CD4-positive, alpha-beta T cell treated with Interleukin-10 for 1 hour (primary cell): ENCODE measurements at regions not wholly inside any gene's neighbourhood (a gene's known extent, or its start where the extent isn't known, plus 50 kb on each side); places are given as distances from the start of the nearest gene placed in this dataset.

Experiments used
- DNase-seq: peaks from one replicate; pipeline ENCODE4 v3.0.0-alpha.2; 2020

GRCh38 chr17:34733333-34733732 lies 154.0 kb downstream of the TMEM132E start:
- no peak for DNase-seq

DNA sequence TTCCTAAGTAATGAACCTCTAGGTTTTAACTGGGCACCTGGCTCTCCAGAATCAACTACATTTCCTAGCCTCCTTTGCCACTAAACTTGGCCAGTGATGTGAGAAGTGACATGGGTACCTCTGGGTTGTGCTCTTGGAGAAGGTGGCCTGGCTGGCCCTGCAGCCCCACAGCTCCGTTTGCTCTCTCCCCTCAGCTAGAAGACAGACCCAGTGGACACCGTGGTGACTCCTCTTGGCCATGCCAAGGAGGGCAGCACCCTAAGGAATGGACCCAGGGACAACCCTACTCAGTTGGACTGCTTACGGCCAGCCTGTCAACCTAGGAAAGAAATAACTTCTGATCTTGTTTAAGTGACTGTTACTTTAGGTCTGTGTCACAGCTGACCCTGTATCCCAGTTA lies 151.4 kb downstream of the TMEM132E start:
- DNase-seq, result no peak

DNA sequence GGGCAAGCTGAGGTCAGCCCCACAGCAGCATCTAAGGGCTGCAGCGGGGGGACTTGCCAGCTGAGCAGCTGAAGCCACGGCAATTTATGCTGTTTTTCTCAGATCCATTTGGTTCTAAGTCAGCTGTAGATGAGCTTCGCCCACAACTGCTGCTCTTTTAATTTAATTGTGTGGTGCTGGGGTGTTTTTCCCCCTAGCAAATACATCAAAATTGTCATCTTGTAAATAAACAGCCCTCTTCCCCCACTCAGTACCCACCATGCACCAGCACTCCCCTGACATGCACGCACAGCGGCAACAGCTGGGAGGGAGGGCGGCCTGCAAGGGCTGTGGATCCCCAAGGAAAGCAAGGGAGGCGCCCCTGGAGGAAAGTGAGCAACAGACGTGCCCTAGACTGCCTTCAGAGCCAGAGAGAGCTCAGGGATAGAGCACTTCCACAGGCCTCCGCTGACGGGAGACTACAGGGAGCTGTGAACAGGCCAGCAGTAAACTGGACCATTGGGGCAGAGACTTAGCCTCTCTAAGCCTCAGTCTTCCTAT lies 149.5 kb downstream of the TMEM132E start:
- DNase-seq, result no peak

GRCh38 chr17:34727601-34728000 lies 148.2 kb downstream of the TMEM132E start:
- DNase-seq, result no peak

DNA sequence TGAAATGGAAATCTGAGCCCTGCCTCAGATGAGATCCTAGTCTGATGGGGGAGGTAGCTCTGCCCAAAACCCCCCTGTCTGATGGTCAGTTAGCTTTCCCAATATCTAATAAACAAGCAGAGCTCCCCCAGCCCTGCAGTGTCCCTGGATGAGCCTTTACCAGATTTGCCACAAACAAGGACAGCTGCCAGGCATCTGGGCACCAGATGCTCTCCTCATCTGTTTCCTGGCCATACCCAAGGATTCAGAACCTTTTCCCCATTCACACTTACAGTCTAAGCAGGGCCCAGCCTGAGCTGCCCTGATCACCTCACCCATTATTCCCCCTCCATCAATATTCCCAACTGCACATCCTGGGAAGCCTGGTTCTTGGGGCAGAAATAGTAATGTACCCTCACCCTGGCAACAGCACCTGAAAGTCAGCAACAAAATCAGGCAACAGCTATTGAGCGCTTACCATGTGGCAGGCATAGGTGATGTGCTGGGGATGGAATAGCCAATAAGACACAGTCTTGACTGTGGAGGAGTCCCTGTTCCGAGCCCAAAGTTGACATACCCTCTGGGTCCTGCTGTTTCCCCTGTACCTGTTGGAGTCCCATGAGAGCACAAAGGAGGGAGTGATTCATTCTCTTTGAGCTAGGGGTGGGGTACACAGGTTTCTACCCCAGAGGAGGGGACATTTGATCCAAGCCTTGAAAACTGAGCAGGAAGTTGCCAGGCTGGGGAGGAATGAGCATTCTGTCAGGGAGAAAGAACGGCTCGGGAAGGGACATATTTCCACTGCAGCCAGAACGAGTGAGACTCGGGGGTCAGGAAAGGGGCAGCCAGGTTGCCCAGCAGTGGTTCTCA lies 147.4 kb downstream of the TMEM132E start:
- no peak for DNase-seq

DNA sequence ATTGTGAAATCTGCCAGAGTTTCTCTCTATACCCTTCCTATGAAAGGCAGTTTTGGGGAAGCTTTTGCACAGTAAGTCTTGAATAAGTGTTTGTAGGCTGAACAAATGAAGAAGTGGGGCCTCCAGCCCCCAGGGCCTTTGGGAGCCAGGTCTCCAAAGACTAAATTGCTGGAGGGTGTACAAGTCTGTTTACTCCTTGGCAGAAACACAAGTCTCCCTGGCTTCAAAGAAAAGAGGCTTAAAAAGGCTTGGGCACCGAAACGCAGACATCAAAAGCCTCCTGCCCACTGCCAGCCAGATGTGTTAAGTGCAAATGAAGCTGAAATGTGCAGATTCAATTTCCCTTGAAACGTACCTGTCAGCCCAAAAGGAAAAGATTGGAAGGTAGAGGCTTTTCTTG lies 146.3 kb downstream of the TMEM132E start:
- no peak for DNase-seq

DNA sequence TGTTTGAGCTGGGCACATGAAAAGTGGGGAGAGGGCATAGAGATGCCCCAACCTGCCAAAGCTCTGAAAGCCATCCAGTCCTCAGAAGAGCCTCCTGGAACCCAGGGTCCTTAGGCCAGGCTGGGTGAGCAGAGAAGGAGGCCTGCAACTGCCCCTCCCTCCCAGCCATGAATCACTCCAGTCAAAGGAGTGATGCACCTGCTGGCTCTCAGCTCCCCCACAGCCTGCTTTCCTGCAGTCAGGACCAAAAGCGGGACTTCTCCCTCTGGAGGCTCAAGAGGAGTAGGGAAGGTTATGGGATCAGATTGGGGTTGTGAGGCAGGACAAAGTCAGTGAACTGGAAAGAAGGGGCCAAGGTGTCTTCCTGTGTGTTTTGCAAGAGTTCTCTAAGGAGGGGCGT lies 145.6 kb downstream of the TMEM132E start:
- DNase-seq, result no peak

DNA sequence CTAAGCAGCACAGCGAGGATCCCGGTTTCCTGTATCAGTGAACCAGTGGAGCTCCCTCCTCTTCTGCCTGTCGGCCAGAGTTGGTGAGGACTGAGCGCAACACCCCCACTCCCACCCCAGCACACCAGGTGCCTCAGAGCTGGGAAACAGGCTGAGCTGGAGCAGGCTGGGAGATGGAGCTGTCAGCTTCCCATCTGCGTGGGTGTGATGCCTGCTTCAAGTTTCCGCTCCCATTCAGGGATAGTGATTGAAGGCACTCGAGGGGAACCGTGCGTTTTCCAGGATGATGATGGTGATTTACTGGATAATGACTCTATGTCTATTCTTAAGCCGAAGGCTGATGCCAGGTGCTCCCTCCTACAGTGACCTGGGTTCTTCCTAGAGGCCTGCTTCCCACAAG lies 144.5 kb downstream of the TMEM132E start:
- no peak for DNase-seq

DNA sequence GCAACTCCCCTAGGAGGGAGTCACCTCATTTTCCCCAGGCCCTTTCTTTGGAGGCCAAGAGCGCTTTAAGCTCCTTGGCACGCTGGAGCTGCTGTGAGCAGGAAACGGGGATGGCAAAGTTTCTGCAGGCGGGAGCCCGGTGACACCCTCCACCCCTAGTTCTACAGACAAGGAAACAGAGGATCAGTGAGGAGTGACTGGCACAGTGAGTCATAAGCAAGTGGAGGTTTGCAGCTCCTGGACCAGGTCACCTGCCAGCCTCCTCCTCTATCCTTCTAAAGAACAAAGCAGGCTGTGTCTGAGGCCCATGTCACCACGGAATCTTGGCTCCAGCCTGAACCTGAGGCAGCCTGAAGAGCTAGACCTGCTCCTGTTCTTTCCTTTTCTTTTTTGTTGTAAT lies 141.9 kb downstream of the TMEM132E start:
- DNase-seq, result no peak

DNA sequence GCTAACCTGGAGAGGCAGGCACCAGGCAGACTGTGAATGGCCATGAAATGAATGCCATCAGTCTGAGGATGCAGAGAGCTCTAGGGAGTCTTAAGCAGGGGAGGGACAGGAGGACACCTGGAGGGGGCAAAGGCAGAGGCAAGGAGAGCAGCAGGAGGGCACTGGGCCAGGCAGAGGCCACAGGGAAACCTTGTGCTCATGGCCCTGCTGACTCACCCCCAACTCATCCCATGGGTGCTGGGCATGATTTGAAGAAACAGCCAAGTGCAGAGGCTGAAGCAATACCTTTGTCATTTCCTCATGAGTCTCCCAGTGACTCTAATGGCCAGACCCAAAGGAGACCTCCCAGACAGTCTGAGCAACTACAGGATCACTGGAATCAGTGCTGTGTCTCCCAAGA lies 141.4 kb downstream of the TMEM132E start:
- DNase-seq, result no peak

- DNase-seq, result no peak
These were observed 140.2 kb downstream of the TMEM132E start for GRCh38 chr17:34719569-34719968.

GRCh38 chr17:34717092-34717491 lies 137.7 kb downstream of the TMEM132E start:
- no peak for DNase-seq

- no peak for DNase-seq
These were observed 136.9 kb downstream of the TMEM132E start for GRCh38 chr17:34716291-34716690.

DNA sequence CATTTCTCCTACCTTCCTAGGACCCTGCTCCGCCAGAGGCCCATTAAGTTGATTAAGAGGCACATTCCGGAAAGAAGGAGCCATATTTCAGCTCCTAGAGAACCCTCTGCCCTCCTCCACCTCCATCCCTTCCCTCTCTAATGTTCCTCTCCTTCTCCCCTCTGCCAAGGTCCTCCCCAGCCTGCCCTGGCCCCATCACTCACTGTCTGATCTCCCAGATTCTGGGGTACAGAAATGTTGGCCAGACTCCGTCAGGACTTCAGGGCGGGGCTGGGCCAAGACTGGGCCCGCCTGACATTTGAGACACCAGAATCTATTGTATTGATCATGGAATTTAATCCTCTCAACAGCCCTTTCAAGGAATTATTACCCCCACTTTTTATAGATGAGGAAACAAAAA lies 136.1 kb downstream of the TMEM132E start:
- DNase-seq, result no peak

- DNase-seq, result no peak
These were observed 135.4 kb downstream of the TMEM132E start for GRCh38 chr17:34714475-34715410.

DNA sequence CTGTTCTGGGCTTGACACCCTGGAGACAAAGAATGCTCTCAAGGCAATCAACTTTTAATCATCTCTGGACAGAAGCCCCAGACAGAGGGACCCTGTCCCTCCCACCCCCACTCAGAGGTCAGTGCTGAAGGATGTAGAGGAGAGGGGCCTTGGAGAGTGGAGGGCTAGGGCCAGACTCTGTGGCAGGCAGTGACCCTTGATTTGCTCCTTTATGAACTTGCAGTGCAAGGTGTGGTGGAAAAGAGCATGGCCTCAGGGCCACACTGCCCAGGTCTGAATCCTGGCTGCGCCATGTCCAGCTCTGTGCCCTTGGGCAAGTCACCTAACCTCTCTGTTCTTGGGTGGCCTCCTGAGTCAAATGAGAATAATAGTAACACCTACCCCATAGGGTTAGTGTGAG lies 134.3 kb downstream of the TMEM132E start:
- no peak for DNase-seq

- DNase-seq, result no peak
These were observed 133.3 kb downstream of the TMEM132E start for GRCh38 chr17:34712481-34713195.

DNA sequence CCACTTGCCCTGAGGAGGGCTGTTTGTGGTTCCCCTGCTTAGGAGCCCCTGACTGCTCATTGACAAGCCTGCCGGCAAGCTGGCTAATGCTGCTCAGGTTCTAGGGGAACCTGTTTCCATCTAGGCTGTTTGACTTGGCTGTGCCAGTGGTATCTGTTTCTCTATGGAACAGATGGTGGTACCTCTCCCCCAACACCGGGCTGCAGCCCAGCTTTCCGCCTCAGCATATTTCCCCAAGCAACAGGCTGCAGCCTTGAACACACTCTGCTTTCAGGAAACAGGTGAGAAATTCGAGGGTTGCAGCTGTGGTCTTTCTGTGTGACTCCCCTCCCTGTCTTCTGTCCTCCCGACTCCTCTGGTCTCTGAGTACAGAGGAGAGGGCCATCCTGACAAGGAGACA lies 132.3 kb downstream of the TMEM132E start:
- no peak for DNase-seq

DNA sequence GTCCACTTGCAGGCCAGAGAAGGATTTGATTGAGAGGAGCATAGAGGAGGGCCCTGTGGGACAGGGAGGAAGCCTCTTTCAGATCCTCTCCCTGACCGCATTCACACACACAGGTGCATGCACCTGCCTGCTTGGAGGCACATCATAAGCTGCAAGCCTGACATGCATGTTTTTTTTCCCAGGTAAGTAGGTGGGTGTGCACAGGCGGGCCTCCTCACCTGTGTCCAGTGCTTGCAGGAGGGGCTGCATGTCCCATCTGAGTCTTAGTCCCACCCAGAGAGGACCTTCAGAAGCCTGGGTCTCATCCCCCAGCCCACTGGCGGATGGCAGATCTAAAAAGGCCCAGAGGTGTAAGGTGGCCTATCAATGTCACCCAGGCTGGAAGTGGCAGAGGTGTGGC lies 130.8 kb downstream of the TMEM132E start:
- DNase-seq, result no peak

DNA sequence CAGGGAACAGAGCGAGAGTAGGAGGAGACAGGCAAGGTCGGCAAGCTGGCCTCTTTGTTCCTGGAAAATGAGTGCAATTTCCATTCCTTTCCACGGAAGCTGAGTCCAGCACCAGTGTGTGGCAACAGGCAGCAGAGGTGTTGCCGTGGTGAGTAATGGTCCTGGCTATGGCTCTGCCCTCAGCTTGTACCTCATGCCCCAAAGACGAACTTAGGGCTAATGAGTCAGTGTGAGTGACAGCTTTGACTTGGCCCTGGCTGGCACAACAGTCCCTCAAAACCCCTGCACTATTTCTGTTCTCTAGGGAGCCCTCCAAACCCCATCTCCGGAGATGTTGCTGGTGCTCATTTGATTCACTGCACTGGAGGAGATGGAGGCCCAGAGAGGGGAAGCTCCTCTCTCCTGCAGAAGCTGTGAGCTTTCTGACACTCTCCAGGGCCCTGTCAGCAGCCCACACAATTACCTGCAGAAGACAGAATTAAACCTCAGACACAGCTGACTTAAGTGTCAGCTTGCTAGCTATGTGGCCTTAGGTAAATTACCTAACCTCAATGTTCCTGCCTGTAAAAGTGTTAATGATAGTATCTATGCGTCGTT lies 129.9 kb downstream of the TMEM132E start:
- DNase-seq, result no peak

DNA sequence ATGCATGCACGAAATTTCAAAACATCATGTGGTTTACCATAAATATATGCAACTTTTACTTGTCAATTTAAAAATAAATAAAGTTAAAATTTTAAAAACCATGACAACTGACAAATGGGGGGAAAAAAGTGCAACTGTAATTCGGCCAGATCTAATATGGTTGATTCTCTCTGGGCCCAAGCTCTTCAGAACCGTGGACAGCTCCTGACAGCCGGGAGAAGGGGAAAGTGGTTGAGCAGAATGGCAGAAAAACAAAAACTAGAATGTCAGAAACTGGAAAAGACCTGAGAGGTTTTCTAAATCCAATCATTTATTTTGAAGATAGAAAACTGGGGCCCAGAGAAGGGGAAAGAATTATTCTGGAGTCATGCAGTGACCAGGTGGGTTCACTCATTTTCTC lies 126.6 kb downstream of the TMEM132E start:
- no peak for DNase-seq

DNA sequence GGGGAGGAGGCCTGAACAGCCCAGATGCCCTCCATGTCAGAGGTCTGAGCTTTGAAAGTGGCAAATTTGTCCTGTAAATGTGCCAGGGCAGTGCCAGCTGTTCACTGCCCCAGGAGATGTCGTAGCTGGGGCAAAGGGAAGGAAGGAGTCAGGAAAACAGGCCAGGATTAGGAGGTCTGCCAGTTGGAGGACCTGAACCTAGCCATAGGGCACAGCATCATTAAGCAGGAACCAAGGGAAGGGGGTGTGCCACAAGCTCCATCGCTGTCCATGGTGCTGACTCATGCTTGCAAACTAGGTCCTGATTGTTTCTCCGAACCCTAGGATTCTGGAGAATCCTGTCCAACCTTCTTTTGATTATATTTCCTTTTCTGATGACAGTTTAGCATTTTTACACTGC lies 124.2 kb downstream of the TMEM132E start:
- no peak for DNase-seq

DNA sequence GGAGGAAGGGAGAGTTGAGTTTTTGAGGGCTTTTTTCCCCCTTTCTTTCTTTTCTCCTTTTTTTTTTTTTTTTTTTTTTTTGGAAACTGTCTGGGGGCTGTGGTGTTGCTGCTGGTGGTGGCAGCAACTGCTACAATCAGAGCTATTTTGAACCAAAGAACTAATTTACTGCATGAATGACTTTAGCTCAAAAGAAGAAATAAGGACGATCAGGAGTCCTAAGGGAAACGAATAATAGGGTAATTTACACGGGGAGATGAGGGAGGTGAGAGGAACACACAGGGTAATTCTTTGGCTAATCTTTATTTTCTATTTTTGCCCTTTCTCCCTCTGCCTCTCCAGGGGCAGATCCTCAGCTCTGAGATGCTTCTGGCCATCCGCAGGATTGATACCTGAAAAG lies 119.8 kb downstream of the TMEM132E start:
- no peak for DNase-seq
